Stimulated activated CD8-positive, alpha-beta memory T cell treated with anti-CD3 and anti-CD28 coated beads, Interleukin-7, amount 100 ng/mL, for 24 hours (primary cell): ENCODE measurements at regions not wholly inside any gene's neighbourhood (a gene's known extent, or its start where the extent isn't known, plus 50 kb on each side); places are given as distances from the start of the nearest gene placed in this dataset.
"Not testable (repeated sequence)": the region's sequence is repeated elsewhere in the genome, so short reads cannot be mapped to it uniquely, and the experiment has no call there.

Experiments
- DNase-seq: peaks from one replicate; pipeline ENCODE4 v3.0.0-alpha.2; 2020; ENCODE audit warnings: low read depth

DNA sequence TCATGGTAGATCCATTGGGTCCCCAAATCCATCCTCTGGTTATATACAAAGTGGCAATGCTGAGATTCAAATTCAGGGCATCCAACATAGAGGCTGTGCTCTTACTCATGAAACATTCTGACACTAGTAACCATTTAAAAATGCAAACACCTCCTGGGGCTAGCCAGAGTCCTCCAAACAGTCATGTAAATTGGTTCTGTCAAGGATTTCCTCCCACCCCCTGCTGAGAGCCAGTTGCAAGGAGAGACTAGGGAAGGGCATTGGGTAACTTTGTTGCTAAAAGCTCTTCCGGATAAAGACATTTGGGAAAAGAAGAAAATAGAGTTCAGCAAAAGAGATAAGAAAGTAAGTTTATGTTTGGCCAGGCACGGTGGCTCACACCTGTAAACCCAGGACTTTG lies 58.3 kb downstream of the ART5 start:
- DNase-seq: not testable (repeated sequence)

DNA sequence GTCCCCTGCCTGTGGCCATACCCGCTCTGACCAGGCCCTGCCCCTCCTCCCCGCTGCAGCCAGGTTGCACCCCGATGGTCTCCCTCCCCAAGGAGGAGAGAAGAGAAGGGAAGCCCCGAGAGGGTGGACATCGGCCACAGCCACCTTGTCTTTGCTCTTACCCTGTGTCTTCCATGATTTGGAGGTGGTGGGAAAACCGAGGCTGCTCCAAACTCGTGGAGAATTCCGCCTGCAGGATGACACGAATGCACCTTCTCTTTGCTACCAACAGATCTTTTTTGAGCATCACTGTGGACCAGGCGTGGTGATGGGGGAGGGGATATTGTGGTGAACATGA lies 60.4 kb downstream of the ART5 start:
- not testable (repeated sequence) for DNase-seq

DNA sequence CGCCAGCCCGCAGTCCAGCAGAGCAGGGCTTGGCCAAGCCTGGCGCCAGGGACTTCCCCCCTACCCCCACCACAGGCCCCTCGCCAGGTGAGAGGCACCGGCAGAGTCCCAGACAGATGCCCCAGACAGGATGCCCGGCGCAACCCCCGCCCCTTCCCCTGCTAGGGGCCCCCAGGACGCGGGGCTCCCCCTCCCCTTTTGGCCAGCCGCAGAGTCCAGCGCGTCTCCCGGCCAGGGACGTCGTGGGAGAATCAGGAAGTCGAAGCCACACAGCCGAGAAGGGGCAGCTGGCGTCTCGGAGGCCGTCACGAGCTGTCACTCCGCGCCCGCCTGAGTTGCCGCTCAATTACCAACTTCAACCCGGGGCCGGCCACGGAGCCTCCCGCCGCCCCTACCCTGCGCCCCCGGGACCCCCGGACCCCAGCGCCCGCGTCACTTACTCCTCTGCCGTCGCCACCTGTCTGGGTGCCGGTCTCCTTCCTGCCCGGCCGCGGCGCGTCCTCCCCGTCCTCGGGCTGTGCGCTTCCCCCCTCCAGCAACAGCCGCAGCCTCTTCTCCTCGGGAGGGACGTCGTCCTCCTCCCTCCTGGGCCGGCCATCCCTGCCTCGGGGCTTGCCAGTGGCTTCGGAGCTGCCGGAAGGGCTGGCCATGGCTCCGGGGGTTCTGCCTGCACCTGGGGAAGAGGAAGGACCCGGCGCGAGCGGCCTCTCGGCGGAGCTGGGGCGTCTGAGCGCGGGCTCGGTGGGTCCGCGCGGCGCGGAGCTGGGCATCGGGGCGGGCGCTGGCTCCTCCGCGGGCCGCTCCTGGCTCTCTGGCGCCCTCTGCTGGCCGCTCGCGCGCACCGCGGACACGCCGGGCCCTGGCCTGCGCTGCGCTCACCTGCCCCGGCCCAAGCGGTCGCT lies 61.1 kb downstream of the ART5 start:
- peak; percentile 21 for DNase-seq

DNA sequence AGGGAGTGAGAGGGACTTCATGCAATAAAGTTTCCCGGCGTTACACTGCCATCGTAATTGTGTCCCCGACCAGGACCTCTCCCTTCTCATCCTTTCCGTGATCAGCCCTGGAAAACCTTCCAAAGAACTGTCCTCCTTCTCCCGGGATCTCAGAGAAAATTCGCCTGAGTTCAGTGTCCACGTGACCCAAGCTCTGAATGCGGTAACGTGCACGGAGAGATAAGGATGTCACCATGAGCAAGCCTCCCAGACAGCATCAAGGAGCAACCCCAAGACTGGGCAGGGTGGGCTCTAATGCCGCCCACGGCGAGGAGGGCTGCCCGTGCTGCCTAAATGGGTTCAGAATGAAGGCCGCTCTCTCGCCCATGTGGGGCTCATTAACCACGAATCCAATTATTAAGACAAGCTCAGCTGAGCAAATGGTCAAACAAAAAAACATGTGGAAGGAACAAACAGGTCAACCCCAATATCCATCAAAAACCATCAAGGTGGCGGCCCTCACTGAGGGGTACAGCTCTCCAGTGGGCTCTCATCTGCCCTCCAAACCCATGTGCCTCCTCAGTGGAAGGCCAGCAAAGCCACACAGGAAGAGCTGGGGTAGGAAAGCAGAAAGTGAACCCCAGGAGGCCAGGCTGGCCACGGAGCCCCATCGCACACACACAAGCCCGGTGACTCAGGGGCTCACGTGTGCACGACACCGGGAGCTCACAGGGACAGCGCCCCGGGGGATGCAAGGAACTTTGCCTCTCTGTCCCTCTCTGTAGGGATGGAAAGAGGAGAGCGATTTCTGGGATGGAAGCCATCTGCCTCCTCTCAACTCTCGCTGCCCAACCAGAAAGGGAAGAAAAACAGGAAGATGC lies 62.0 kb downstream of the ART5 start:
- DNase-seq: not testable (repeated sequence)

DNA sequence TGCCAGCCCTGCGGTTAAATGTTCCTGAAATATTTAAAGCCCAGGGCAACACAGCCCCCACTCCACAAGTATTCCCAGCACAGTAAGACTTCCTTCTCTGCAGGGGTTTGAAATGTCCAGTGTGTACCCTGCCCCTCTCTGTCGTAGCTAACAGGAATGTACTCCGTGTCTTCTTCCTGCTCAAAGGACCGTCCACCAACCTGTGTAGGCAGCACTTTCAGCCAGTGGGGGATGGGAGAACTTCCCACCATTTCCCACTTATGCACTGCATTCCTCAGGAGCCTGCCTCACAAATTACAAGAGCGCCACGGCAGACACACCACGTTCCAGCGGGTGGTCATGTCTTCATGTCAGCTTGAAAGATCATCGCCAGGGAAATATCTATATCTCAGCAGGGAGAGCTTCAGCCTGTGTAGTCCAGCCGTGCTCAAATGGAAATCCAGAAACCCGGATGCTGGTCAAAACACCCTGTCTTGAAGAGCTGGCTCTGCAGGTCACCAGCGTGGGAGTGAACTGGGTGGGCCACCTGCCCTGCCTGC lies 65.7 kb downstream of the ART5 start:
- DNase-seq: not testable (repeated sequence)

DNA sequence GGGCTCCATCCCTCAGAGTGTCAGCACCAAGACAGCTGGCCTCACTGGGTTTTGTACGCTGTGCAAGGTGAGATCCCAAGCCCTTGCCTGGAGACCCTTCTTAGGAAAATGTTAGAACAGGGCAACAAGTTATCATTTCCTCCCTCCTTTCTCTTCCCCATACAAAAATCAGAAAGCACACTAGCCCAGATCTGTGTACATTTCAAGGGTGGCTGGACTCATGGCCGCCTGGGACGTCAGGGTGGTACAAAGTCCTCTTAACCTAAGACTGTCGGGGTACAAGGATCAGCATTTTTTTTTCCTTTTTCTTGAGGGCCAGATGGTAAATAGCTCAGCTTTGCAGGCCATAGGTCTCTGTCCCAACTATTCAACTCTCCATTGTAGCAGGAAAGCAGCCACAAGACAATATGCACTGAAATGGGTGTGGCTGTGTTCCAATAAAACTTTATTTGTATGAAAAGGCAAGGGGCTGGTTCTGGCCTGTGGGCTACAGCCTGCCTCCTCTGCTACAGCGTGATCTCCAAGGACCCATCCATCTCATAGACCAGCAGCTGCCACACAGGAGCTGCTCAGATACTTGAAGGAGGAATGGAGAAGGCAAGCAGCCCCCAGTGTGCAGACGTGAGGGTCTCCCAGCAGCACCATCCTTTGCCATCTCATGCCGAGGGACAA lies 68.7 kb downstream of the ART5 start:
- DNase-seq: not testable (repeated sequence)

DNA sequence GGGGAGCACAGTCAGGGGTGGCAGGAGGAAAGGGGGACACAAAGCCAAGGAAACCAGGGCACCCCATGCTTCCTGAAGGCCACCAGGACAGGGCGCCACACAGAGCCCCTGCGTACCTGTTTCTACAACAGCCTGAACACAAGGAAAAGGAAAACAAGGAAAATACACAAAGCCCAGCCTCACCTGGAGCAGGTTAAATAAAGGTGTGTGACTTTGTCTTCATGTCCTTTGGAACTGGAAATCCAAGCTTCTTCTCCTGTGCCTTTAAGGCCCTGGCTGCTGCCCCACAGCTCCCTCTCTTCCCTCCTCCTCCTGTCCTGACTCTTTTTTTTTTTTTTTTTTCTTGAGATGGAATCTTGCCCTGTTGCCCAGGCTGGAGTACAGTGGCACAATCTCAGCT lies 70.0 kb downstream of the ART5 start:
- DNase-seq: not testable (repeated sequence)

DNA sequence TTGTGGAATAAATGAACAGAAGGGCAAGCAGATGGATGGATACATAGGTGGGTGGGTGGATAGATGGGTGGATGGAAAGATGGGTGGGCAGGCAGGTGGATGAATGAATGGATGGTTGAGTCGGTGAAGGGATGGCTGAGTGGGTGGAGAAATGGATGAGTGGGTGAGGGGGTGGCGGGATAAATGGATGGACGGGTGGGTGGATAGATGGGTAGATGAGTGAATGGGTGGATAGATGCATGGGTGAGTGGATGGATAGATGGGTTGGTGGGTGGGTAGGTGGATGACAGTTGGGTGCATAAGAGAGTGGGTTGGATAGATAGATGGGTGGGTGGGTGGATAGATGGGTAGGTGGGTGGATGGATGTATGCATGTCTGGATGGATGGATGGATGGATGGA lies 76.0 kb downstream of the ART5 start:
- DNase-seq: not testable (repeated sequence)

DNA sequence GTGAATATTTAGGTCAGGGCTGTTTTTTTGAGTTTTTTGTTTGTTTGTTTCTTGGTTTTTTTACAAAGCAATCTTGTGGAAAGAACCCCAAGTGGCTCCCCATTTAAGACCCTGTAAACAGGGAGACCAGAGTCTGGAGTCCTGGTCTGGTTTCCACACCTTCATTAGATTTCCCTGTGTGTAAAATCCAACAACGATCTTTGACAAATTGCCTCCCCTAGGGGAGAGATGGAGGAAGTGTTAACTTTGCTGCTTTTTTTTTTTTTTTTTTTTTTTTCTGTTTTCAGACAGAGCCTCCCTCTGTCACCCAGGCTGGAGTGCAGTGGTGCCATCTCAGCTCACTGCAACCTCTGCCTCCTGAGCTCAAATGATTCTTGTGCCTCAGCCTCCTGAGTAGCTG lies 77.4 kb downstream of the ART5 start:
- not testable (repeated sequence) for DNase-seq

DNA sequence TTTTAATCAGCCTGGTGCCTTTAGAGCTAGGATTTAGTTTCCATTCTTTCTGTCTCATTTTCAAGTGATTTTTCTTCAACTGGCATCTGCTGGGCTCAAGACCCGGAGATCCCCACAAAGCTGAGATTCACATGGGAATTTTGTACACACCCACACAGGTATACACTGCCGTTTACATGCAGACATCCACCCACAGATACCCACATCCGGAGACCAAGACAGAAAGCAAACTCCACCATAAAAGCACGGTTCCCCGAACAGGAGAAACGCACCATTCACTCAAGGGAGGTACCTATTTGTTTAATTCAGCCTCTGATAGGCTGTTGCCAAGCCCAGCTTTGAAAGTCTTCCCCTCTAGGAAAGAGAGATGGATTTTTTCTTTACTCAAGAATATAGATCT lies 87.2 kb downstream of the ART5 start:
- DNase-seq: not testable (repeated sequence)

DNA sequence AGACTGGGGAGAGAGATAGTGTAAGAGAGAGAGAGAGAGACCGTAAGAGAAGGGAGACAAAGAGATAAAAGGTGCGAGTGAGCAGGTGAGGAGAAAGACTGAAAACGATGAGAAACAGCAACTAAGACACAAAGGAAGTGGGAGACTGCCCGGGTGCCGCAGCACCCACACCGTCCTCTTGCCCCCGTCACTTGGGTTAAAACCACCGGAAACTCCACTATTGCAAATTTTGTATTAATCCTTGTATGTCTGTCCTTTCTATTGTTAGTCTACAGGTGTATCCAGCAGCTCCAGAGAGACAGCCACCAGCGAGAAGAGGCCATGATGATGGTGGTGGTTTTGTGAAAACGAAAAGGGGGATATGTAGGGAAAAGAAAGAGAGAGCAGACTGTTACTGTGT lies 96.8 kb downstream of the ART5 start:
- DNase-seq: not testable (repeated sequence)

DNA sequence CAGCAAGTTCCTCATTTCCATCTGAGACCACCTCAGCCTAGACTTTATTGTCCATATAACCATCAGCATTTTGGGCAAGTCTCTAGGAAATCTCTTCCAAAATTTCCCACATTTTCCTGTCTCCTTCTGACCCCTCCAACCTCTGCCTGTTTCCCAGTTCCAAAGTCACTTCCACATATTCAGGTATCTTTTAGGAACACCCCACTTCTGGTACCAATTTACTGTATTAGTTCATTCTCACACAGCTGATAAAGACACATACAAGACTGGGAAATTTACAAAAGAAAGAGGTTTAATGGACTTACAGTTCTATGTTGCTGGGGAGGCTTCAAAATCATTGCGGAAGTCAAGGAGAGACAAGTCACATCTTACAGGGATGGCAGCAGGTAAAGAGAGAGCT lies 103.6 kb downstream of the ART5 start:
- not testable (repeated sequence) for DNase-seq

DNA sequence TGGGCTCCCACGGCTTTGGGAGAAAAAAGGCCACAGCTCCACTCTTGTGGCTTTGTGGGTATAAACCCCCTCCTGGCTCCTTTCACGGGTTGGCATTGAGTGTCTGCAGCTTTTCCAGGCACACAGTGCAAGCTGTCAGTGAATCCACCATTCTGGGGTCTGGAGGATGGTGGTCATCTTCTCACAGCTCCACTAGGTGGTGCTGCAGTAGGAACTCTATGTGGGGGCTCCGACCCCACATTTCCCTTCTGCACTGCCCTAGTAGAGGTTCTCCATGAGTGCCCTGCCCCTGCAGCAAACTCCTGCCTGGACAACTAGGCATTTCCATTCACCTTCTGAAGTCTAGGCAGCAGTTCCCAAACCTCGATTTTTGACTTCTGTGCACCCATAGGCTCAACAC lies 104.5 kb downstream of the ART5 start:
- DNase-seq: not testable (repeated sequence)

DNA sequence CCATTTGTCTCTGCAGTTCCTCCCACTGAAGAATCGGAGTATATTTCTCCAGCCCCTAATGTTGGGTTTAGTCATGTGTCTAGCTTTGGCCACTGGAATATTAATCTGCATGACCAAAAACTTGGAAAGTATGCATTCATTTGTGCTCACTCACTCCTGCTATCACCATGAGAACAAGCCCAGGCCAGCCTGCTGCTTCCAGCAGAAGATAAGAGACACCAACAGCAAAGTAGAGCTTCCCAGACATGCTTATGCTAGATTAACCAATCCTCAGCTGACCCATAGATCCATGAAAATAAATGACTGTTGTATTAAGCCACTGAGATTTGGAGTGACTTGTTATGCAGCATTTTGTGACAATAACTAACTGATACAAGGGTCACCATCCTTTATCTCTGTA lies 108.8 kb downstream of the ART5 start:
- DNase-seq: not testable (repeated sequence)

DNA sequence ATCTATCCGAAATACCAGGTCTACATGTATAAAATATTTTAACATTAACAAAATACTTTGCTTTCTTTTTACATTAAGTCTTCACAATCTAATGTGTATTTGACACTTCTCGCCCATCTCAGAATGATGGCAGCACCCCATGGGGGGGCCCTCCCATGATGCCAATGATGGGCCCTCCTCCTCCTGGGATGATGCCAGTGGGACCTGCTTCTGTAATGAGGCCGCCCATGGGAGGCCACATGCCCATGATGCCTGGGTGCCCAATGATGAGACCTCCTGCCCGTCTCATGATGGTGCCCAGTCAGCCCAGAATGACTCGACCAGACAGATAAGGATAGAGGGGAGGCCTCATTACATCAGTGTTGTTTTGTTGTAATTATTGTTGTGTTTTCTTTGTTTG lies 110.5 kb downstream of the ART5 start:
- not testable (repeated sequence) for DNase-seq

DNA sequence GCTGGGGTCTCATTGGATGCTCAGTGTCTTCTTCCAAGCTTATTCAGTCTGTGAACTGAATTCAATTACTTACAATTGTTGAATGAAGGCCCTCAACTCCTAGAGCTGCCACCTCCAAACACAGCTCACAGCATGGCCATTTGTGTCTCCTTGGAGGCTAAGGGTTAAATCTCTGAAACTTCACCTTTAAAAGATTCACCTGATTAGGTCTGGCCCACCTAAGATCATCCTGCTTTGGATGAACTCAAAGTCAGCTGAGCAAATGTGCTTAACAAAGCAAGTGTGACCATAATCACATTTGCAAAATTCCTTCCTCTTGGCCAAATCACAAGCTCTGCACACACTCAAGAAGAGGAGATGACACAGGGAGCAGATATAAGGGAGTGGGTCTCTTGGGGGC lies 118.2 kb downstream of the ART5 start:
- DNase-seq: not testable (repeated sequence)

DNA sequence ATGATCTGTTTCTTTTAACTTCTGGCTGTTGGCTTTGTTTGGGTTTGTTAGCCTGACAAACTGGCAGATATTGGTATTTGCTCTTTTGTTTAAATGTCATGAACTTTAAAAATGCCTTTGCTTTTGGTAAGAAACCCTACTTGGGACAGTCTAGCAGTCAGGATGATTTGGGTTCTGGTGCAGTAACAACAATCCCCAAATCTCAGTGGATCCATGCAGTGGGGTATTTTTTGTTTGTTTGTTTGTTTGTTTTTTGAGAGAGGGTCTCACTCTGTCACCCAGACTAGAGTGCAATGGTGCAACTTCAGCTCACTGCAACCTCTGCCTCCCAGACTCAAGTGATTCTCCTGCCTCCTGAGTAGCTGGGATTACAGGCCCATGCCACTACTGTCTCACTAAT lies 120.9 kb downstream of the ART5 start:
- DNase-seq: not testable (repeated sequence)

DNA sequence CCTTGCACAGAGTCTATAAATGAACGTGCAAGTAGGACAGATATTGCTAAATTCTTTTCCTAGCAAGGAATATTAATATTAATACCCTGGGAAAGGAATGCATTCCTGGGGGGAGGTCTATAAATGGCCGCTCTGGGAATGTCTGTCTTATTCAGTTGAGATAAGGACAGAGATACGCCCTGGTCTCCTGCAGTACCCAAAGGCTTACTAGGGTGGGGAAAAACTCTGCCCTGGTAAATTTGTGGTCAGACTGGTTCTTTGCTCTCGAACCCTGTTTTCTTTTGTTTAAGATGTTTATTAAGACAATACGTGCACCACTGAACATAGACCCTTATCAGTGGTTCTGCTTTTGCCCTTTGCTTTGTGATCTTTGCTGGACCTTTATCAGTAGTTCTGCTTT lies 122.0 kb downstream of the ART5 start:
- not testable (repeated sequence) for DNase-seq

DNA sequence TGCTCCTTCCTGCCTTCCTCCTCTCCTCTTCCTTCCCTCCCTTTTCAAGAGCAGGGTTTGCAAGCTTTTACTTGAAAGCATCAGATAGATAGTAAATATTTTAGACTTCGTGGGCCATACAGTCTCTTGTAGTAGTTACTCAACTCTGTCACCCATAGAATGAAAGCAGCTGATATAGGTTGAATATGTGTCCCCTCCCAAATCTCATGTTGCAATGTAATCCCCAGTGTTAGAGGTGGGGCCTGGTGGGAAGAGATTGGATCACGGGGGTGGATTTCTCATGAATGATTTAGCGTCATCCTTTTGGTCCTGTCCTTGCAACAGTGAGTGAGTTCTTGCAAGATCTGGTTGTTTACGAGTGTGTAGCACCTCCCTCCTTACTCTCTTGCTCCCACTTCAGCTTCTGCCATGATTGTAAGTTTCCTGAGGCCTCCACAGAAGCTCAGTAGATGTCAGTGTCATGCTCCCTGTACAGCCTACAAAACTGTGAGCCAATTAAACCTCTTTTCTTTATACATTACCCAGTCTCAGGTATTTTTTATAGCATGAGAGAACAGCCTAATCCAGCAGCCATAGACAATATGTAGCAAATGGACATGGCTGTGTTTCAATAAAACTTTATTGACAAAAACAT lies 124.7 kb downstream of the ART5 start:
- not testable (repeated sequence) for DNase-seq

DNA sequence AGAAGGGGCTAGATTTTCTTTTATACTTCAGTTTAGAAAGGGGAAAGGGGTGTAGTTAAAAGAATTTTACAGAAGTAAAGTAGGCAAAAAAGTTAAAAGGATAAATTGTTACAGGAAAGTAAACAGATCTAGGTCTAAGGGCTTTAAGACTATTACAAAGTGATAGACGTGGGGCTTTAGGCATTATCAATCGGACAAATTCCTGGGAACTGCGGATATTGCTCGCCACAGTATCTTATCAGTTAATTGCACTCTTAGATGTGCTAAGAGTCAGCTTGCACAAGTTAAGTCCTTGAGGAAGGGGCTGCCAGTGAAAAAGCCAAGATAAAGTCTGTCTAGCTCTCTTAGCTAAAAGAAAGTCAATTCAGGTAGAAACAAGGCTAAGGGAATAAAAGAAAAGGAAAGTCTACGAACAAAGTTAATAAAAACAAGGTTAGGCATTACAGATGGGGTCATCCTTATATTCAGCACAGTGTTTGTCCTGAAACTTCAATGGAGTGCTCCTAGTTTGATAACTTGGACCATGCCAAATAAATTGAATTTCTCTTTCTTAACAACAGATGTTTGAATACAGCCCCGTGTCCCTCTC lies 125.4 kb downstream of the ART5 start:
- not testable (repeated sequence) for DNase-seq
